HL-60/S4 (cell line): ENCODE measurements at regions not wholly inside any gene's neighbourhood (a gene's known extent, or its start where the extent isn't known, plus 50 kb on each side); places are given as distances from the start of the nearest gene placed in this dataset.

Experiments
- in situ Hi-C: fragments of 300-500 bp; cut with MboI; formaldehyde crosslinking; loops from 2 replicates; pipeline ENCODE4 v1.14.3; 2022; ENCODE audit warnings: low sequenced_read_pairs

GRCh38 chr6:98274691-98275090 is 559.7 kb upstream of the POU3F2 start:
- in situ Hi-C loops = no loop called here

GRCh38 chr6:98280492-98280891 is 553.9 kb upstream of the POU3F2 start:
- in situ Hi-C loops = no loop called here

- in situ Hi-C loops = no loop called here
Measured at GRCh38 chr6:98286620-98287019, 547.8 kb upstream of the POU3F2 start.

- in situ Hi-C loops = no loop called here
Measured at GRCh38 chr6:98287876-98288275, 546.5 kb upstream of the POU3F2 start.

- in situ Hi-C loops = no loop called here
Measured at GRCh38 chr6:98292810-98293209, 541.6 kb upstream of the POU3F2 start.

GRCh38 chr6:98295515-98296175 is 538.7 kb upstream of the POU3F2 start:
- in situ Hi-C loops = no loop called here

- in situ Hi-C loops = no loop called here
Measured at GRCh38 chr6:98308564-98308963, 525.8 kb upstream of the POU3F2 start.

- in situ Hi-C loops = no loop called here
Measured at GRCh38 chr6:98310443-98310842, 523.9 kb upstream of the POU3F2 start.

- in situ Hi-C loops = no loop called here
Measured at GRCh38 chr6:98323605-98324004, 510.8 kb upstream of the POU3F2 start.

- in situ Hi-C loops = no loop called here
Measured at GRCh38 chr6:98324446-98324845, 509.9 kb upstream of the POU3F2 start.

GRCh38 chr6:98325366-98325765 is 509.0 kb upstream of the POU3F2 start:
- in situ Hi-C loops = no loop called here

GRCh38 chr6:98333273-98333672 is 501.1 kb upstream of the POU3F2 start:
- in situ Hi-C loops = no loop called here

GRCh38 chr6:98335594-98335993 is 498.8 kb upstream of the POU3F2 start:
- in situ Hi-C loops = no loop called here

GRCh38 chr6:98339506-98339905 is 494.9 kb upstream of the POU3F2 start:
- in situ Hi-C loops = no loop called here

GRCh38 chr6:98343004-98343403 is 491.4 kb upstream of the POU3F2 start:
- in situ Hi-C loops = no loop called here

- in situ Hi-C loops = no loop called here
Measured at GRCh38 chr6:98343797-98344196, 490.6 kb upstream of the POU3F2 start.

GRCh38 chr6:98352348-98352747 is 482.0 kb upstream of the POU3F2 start:
- in situ Hi-C loops = no loop called here

GRCh38 chr6:98358173-98358572 is 476.2 kb upstream of the POU3F2 start:
- in situ Hi-C loops = no loop called here

- in situ Hi-C loops = no loop called here
Measured at GRCh38 chr6:98366371-98366770, 468.0 kb upstream of the POU3F2 start.

GRCh38 chr6:98380589-98380988 is 453.8 kb upstream of the POU3F2 start:
- in situ Hi-C loops = no loop called here

- in situ Hi-C loops = no loop called here
Measured at GRCh38 chr6:98382246-98382645, 452.1 kb upstream of the POU3F2 start.

- in situ Hi-C loops = no loop called here
Measured at GRCh38 chr6:98384334-98384733, 450.0 kb upstream of the POU3F2 start.

- in situ Hi-C loops = no loop called here
Measured at GRCh38 chr6:98384801-98385200, 449.6 kb upstream of the POU3F2 start.
